ENCODE measurements at regions not wholly inside any gene's neighbourhood (a gene's known extent, or its start where the extent isn't known, plus 50 kb on each side); places are given as distances from the start of the nearest gene placed in this dataset.

DNA sequence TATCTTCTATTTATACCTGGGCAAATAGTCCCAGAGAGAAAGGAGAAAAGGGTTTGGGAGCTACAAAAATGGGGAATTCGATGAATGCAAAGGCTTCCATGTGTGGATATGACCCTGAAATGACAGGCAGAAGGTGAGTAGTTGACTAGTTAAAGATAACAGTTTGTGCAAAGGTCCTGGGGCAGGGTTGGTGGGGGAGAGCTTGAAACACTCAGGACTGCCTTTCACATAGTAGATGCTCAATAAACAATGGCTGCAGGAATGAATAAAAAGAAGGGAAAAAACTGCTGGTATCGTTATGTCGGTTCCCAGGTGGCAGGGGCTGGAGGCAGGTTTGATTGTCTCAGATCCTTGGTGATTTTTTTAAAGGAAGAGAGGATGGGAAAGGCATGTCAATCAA lies 445.5 kb downstream of the HAPSTR1 start:
- DNase-seq: no peak

DNA sequence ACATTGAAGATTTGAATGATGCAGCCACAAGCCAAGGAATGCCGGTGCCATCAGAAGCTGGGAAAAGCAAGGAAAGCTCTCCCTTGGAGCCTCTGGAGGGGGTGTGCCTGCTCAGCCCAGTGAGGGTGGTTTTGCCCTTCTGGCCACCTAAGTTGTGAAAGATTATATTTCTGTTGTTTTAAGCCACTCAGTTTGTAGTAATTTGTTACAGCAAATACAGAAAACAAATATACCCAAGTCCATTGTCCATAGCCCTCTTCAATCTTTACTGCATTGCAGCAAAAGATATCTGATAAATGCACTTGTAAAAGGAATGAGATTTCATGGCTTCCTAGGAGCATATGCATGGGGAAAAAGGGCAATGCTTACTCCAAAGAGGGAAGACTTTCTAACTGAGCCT lies 447.9 kb downstream of the HAPSTR1 start:
- no peak for DNase-seq

DNA sequence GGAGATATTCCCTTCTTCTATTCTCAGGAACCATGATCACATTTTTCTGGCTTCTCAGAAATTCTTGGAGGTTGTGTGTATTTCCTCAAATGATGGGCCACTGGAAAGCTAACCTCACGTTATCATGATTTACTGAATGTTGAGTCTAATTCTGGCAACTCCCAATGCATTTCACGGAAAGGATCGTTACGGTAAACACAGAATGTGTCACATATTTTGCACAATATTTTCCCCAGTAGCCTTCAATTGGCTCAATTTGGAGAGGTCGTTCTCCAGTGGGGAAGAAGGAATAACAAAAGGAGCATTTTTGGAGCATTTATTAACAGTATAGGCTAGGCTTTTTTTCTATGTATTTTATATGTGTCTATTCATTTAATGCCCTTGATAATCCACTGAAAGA lies 450.3 kb downstream of the HAPSTR1 start:
- no peak for DNase-seq

DNA sequence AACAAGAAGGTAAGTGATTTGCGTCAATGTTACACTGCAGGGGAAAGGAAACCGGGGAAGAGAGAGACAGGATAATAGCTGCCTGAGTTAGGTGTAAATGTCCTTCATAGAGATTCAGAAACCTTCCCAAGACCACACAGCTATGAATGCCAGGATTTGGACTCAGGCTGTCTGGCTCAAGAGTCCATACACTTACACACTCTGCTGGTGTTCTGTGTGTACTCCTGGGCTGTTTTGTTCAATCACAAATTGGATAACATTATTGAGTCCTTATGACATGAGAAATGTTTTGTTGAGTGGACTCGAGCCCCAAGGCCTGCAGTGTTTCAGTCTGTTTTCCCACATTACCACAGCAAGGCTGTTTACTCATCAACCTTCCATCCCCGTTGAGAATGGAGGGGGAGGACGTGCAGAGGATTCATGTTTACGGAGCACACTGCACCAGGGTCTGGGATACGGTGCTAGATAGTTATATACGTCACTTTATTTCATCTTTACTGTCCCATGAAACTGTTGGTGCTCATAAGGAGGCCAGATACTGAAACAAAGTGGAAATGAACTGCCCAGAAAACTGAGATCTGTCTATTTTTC lies 450.8 kb downstream of the HAPSTR1 start:
- DNase-seq: no peak

DNA sequence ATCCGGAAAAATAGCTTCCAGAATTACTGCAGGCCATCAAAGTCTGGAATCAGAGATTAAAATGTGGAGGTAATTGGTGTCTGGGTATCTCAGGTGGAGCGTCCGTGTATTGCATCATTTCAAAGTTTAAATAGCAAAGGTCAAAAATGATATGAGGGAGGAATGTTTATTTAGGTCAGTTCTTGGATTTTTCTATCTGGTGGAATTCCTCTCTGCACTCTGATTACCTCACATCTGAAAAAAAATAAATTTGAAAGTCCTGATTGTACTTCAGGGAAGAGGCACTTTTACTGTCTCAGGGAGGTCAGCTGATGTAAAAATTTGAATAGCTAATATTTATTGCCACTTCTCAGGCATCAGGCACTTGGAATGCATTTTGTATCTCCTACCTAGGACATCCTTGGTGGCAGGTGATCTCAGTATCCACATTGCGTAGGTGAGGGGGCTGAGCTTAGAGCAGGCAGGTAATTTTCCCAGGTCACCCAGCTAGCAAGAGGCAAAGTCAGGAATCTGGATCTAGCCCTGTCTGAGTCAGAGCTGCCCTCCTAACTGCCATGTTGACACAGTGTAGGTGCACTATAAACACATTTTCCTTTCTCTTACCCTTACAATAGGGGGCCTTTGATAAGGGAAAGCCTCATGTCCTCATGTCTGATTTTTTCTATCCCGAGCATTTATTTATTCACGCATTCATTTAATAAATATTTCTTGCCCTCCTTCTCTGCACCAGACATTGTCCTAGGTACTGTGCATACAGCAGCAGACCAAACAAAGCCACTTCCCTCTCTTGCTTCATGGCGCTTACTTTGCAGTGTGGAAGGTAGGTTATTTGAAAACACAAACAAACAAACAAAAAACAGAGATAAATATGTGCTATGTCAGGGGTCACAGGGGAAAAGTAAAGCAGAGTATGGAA lies 454.3 kb downstream of the HAPSTR1 start:
- DNase-seq: no peak

DNA sequence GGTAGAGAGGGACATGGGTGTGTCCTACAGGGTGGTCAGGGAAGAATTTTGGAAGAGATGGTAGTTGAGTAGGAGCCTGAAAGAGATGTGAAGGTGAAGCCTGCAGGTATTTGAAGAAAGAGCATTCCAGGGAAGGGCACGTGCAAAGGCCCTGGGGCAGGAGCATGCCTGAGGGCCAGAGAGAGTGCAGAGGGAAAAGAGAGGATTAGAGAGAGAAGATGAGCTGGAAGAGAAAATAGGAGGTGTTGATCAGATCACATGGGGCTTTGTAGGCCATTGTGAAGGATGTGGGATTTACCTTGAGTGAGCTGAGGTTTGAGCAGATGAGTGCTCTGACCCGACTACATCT lies 455.0 kb downstream of the HAPSTR1 start:
- DNase-seq: no peak

DNA sequence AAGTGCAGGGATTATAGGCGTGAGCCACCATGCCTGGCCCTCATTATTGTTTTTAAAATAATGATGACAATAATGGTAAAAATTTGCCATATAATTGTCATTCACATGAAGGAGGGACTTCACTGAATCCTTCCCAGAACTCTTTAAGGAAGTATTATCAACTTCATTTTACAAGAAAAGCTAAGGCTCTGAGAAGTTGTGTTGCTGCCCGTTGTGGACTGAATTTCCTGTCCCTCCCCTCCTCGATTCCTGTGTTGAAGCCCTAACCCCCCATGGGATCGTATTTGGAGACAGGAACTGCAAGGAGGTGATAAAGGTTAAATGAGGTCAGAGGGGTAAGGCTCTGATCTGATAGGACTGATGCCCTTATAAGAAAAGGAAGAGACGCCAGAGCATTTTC lies 458.0 kb downstream of the HAPSTR1 start:
- no peak for DNase-seq

DNA sequence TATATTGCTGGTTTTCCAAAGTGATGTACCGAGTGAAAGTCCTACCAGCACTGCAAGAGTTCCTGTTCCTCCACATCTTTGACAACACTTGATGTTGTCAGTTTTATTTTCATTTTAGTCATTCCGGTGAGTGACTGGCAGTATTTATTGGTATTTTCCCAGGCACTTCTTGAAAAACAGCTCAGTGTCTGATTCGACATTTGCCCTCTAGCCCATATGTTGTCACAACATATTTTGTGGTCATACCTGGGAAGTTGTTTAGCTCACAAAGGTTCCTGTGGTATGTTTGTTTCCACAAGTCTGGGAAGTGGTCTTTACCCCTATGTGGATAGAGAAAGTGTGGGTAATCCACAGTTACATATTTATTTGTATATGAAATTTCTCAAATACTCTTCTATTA lies 463.6 kb downstream of the HAPSTR1 start:
- DNase-seq: no peak

DNA sequence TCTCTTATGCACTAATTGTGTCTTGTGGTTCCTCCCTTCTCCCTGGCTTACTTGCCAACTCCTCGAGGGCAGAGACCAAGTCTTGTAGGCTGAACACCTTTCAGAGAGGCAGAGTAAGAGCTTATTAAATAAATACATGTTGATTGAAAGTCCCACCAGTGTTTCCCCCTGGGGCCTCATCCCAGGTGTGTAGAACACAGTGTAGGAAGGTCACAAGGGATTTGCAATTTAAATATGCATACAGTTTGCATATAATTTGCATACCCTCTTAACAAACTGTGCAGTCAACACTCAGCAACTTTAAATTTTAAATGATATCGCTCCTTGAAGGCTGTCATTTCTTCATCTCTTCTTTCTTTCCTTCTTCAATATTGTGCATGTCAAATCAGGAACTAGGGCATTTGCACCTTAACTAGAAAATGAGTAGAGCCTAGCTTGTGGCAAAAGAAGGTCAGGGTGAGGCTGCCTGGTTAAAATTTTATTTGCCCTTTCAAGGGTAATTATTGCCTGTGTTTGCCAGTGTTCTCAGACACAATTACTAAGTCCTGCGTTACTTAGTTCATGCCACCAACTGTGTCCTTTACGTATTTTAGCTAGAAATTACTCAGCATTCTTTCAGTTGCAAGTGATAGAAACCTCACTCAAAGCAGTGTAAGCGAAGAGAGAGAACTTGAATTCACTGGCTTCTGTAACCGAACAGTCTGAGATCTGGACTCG lies 465.7 kb downstream of the HAPSTR1 start:
- no peak for DNase-seq

DNA sequence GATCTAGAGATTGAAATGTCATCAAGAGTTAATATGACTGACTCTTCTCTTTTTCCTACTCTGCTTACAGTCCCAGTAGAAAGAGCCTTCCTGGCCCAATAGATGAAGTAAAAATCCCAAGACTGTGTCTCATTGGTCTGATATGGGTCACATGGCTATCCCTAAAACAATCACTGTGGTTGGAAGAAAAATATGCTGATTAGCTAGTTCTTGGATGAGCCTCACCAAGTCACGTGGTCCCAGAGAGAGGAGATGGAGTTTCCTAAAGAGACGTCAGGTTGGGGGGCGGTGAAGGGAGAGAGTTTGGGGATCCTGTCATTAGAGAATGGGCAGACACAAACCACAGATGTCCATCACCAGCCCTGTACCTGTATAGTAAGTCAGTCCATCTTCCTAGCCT lies 466.3 kb downstream of the HAPSTR1 start:
- DNase-seq: no peak

DNA sequence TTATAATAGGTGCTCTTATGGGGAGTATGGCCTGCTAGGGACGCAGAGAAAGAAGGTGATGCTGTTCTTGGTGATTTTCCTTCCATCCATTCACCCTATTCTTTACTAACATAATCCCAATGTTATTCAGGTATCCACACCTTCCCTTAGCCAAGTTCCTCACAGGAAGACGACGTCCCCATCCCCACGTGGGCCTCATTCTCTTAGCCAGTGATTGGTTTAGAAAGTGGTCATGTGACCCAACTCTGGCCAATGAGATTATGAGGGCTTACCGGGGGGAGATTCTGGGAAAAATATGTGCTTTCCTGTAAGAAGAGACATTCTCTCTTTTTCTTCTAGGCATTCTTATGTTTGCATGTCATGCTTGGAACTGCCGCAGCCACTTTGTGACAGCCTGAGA lies 474.7 kb downstream of the HAPSTR1 start:
- no peak for DNase-seq

DNA sequence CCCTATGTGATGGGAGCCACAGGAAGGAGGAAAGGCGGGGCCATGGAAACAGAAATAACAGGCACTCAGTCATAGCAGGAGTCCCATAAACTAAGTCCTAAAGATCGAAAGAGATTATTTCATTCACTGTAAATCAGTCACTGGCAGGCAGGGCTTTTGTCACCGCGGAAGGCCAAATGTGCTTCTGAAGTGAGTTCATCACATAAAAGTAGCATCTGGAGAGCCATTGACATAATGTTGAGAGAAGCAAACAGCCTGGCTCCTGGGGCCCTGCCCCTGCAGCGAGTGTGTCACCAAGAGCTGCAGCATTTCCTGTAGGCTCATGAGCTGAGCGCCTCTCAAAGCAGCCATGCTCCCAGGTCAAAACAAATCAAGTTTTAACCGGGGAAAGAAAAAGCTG lies 476.2 kb downstream of the HAPSTR1 start:
- DNase-seq: no peak

DNA sequence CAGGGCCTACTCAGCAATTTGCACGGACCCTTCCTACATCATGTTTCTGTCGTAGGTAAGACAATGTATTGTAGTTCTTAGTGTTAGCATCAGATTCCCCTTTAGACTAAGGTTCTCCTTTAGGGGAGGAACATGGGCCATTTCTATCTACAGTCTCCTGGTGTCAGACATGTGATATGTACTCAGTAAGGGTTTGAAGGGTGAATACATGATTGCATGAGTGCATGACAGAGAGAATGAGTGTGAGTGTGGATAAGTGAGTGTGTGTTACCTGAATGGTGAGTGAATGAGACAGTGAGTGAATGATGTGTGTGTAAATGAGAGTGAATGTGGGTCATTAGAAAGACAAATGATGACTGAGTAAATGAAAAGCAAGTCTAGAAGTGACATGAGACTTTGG lies 476.8 kb downstream of the HAPSTR1 start:
- DNase-seq: no peak

DNA sequence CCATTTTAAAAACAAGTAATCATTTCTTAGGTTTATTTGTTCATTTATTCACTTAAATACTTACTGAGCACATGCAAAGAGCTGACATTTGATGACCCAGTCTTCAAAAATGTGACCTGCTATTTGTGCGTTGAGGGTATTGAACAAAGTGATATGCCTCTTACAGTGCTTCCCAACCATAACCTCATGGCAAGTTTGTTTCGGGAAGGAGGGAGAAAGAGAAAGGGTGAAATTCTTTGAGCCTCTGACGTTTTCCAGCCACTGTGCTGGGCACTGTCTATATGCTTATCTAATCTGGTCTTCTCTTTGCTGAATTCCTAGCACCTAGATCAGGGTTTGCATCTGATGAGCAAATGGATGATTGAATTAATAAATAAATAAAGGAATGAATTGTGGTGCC lies 479.1 kb downstream of the HAPSTR1 start:
- DNase-seq: no peak

DNA sequence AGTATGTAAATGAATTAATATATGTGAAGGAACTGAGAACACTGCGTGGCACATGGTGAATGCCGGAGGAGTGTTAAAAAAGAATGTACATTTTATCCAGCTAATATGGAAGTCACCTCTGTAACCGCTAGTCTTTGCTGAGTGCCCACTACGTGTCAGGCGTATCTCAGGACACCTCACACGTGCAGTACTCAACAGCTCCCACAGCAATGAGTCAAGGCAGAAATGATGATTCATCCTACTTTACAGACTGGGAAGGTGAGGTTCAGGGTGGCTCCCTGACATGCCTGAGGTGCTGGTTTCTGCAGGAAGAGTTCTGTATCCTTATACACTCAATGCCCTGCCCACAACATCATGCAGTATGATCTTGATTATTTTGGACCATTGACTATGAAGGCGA lies 487.0 kb downstream of the HAPSTR1 start:
- DNase-seq: no peak

DNA sequence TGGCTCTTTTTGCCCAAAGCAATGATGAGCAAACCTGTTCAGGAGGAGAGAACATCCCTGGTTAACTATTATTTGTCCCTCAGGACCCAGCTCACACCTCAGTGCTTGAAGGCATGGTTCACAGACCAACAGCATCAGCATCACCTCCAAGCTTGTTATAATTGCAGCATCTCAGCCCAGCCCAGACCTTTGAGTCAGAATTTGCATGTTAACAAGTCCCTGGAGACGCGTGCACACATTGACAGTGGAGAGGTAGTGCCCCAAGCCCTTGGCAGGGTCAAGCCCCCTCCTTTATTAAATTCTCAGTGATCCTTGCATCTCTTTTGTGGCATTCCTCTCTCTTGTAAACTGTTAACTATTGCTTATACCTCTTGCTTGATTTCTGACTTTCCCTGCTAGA lies 488.6 kb downstream of the HAPSTR1 start:
- DNase-seq: no peak

DNA sequence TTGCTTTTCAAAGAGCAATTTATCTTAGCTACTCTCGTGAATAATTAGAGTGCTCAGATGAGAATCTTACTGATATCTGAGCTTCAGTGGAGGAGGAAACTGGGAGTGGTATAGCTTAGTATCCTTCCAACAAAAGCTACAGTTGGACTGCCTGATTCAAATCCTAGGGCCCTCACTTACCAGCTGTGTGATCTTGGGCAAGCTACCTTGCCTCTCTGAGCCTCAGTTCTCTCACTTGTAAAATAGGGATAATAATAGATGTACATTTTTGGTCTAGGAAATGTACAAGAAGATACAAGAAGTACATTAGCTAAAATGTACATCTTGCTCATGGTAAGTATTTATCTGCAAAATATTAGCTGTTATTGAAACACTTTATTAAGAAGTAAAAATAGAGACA lies 502.0 kb downstream of the HAPSTR1 start:
- no peak for DNase-seq

DNA sequence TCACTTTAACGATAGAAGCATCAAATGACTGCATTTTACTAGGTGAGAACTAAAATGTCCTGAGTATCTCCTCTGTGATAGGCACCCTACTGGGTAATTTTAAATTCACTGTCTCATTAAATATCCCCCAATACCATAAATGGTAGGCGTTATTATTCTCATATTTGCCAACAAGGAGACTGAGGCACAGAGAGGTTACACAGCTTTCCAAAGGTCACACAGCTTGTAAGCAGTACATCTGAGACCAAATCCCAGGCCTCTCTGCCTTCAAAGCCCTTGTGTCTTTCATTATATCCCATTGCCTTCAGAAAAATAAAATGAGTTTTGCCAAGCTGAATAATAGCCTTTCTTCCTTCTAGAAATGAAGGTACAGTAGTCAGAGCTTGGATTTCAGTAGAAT lies 502.6 kb downstream of the HAPSTR1 start:
- no peak for DNase-seq

DNA sequence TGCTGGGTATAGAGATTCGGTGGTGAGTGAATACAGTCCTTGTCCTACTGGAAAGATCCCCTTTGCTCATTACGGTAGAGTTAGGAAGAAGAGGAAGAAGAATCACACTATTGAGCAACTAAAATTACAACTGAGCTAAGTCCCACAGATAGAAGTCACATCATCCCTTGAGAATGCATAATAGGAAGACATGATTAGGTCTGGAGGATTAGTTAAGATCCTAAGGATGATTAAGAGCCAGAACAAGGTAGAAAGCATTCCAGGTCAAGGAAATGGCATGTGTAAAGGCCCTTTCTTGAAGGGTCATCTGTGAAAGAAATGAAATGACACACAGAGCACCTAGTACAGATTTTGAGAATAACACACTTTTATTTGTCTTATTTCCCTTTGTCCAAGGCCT lies 503.5 kb downstream of the HAPSTR1 start:
- DNase-seq: no peak

DNA sequence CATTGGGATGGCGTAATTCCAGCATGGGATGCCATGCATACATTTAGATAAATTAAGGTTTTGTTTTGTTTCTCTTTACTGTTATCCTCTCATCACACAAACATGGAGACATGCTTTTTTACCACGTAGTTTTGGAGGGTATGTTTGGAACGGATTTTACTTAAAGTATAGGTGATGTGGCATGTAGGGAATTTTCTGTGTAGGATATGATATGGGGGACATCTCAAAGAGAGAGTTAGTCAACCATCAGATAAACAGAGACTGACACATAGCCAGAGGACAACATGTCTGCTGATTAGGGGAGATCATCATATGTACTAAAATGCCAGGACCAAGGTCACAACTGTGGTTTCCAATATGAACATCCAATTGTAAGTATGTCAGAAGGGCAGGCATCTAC lies 503.9 kb downstream of the HAPSTR1 start:
- no peak for DNase-seq

DNA sequence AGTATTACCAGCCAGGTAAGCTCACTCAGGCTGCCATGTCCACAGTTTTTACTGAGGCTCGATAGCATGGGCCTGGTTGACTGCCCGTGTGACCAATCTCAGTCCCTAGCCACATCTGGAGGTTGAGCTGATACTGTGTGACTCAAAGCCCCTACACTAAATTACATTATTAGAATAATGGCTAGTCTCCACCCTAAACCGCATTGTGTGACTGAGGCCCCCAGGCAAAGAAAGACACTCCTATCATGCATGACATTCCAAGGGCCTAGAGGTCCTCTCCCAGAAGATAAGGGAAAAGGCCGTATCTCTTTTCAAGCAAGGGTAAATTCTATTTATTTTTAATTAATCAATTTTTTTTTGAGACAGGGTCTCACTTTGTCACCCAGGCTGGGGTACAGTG lies 505.3 kb downstream of the HAPSTR1 start:
- DNase-seq: no peak

DNA sequence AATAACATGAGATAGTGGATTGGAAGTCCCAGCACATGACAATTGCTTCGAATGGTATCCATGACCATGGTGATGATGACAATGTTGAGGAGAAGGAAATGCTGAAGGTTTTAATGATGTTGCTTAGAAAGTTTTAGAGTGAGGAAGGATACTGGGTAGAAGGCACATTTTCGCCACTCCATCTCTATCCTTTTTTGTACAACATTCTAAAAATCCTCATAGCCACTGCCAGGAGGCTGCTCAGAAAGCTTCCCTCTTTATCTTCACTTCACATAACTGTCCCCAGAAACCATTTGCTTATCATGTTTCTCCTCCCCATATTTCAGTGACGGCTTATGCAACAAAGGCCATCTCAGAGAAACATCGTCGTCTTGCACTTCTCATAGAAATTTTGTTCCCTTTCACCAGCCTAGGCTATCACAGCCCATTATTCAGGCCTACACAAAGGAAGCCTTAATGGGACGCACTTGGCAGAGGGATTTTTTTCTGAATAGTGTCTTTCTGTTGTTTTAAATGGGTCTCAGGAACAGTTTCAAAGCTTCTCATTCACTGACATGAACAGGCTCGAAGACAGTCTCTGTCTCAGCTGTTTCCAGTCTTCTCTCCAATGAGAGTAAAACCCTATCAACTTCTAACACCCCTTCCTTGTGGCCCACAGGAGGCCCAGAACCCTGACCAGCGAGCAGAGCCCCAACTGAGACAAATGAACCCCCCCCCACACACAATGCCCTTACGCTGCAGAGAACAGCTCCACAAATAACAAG lies 506.7 kb downstream of the HAPSTR1 start:
- no peak for DNase-seq

DNA sequence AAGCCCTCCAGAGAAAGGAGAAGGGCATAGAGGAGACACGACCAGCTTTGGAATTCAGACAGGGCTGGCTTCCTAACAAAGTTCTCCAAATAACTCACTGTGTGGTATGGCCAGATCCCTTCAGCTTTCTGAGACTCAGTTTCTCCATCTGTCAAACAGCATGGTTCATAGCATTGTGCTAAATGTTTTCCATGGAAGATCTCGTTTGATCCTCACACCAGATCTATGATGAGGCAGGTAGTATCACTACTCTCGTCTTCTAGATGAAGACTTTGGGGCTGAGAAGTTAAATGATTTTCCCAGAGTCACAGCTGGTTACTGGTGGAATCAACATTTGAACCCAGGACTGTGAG lies 507.3 kb downstream of the HAPSTR1 start:
- no peak for DNase-seq

Data from activated CD8-positive, alpha-beta memory T cell treated with anti-CD3 and anti-CD28 coated beads for 24 hours (primary cell).